ENCODE measurements at regions not wholly inside any gene's neighbourhood (a gene's known extent, or its start where the extent isn't known, plus 50 kb on each side); places are given as distances from the start of the nearest gene placed in this dataset.
"Not testable (repeated sequence)": the region's sequence is repeated elsewhere in the genome, so short reads cannot be mapped to it uniquely, and the experiment has no call there.

GRCh38 chr5:25090854-25091253 lies 446.1 kb upstream of the CDH10 start:
- Histone ChIP-seq H3K27ac (ENCODE audit: low read depth in 2 of 2, low read length in 2 of 2) (no peak overlapping the region), H3K9me3 (ENCODE audit: control insufficient read depth in 2 of 3, insufficient read depth in 1 of 3, low read length in 3 of 3) (no peaks in the 10 kb centered on the region), H3K9ac (ENCODE audit: low read length in 3 of 3) (no peak overlapping the region), H3K4me3 (ENCODE audit: low read length in 3 of 3) (no peak overlapping the region), H3K27me3 (ENCODE audit: control insufficient read depth, insufficient read depth, low read length) (no peaks in the 10 kb centered on the region), H3K4me1 (ENCODE audit: control insufficient read depth in 2 of 3, insufficient read depth in 2 of 3, low read depth in 1 of 3, low read length in 3 of 3) (no peaks in the 10 kb centered on the region), H3K36me3 (ENCODE audit: control insufficient read depth in 2 of 3, insufficient read depth in 3 of 3, low read length in 3 of 3) (no peaks in the 10 kb centered on the region)
- DNase-seq (no peak), FAIRE-seq (no peak)
- no peak for TF ChIP-seq CTCF (IDR thresholded peaks at IDR 0.05; ENCODE audit: borderline replicate concordance, extremely low read depth, insufficient read depth)
- intact Hi-C loops (cut with DNase I), result no loop called here

GRCh38 chr5:25090275-25090674 lies 445.5 kb upstream of the CDH10 start:
- Histone ChIP-seq H3K27me3 (ENCODE audit: control insufficient read depth, insufficient read depth, low read length) (no peaks in the 10 kb centered on the region), H3K4me3 (ENCODE audit: low read length in 3 of 3) (no peak overlapping the region), H3K27ac (ENCODE audit: low read depth in 2 of 2, low read length in 2 of 2) (no peak overlapping the region), H3K9me3 (ENCODE audit: control insufficient read depth in 2 of 3, insufficient read depth in 1 of 3, low read length in 3 of 3) (no peaks in the 10 kb centered on the region), H3K36me3 (ENCODE audit: control insufficient read depth in 2 of 3, insufficient read depth in 3 of 3, low read length in 3 of 3) (no peaks in the 10 kb centered on the region), H3K9ac (ENCODE audit: low read length in 3 of 3) (no peak overlapping the region), H3K4me1 (ENCODE audit: control insufficient read depth in 2 of 3, insufficient read depth in 2 of 3, low read depth in 1 of 3, low read length in 3 of 3) (no peaks in the 10 kb centered on the region)
- TF ChIP-seq CTCF (IDR thresholded peaks at IDR 0.05; ENCODE audit: borderline replicate concordance, extremely low read depth, insufficient read depth), result no peak
- intact Hi-C loops (cut with DNase I), result no loop called here
- DNase-seq (no peak), FAIRE-seq (no peak)

GRCh38 chr5:25088689-25089088 lies 443.9 kb upstream of the CDH10 start:
- H3K27me3 ChIP-seq (ENCODE audit: control insufficient read depth, insufficient read depth, low read length); H3K36me3 ChIP-seq (ENCODE audit: control insufficient read depth in 2 of 3, insufficient read depth in 3 of 3, low read length in 3 of 3); FAIRE-seq; H3K4me1 ChIP-seq (ENCODE audit: control insufficient read depth in 2 of 3, insufficient read depth in 2 of 3, low read depth in 1 of 3, low read length in 3 of 3); H3K4me3 ChIP-seq (ENCODE audit: low read length in 3 of 3); intact Hi-C loops (cut with DNase I); H3K9ac ChIP-seq (ENCODE audit: low read length in 3 of 3); DNase-seq; H3K27ac ChIP-seq (ENCODE audit: low read depth in 2 of 2, low read length in 2 of 2); H3K9me3 ChIP-seq (ENCODE audit: control insufficient read depth in 2 of 3, insufficient read depth in 1 of 3, low read length in 3 of 3): not testable (repeated sequence)

GRCh38 chr5:25083261-25083660 lies 438.5 kb upstream of the CDH10 start:
- H3K36me3 ChIP-seq (ENCODE audit: control insufficient read depth in 2 of 3, insufficient read depth in 3 of 3, low read length in 3 of 3); intact Hi-C loops (cut with DNase I); FAIRE-seq; H3K4me3 ChIP-seq (ENCODE audit: low read length in 3 of 3); H3K27me3 ChIP-seq (ENCODE audit: control insufficient read depth, insufficient read depth, low read length); H3K9me3 ChIP-seq (ENCODE audit: control insufficient read depth in 2 of 3, insufficient read depth in 1 of 3, low read length in 3 of 3); H3K4me1 ChIP-seq (ENCODE audit: control insufficient read depth in 2 of 3, insufficient read depth in 2 of 3, low read depth in 1 of 3, low read length in 3 of 3); DNase-seq; H3K27ac ChIP-seq (ENCODE audit: low read depth in 2 of 2, low read length in 2 of 2); H3K9ac ChIP-seq (ENCODE audit: low read length in 3 of 3): not testable (repeated sequence)

GRCh38 chr5:25066239-25066638 lies 421.5 kb upstream of the CDH10 start:
- Histone ChIP-seq H3K9ac (ENCODE audit: low read length in 3 of 3) (no peak overlapping the region), H3K27me3 (ENCODE audit: control insufficient read depth, insufficient read depth, low read length) (no peaks in the 10 kb centered on the region), H3K9me3 (ENCODE audit: control insufficient read depth in 2 of 3, insufficient read depth in 1 of 3, low read length in 3 of 3) (no peaks in the 10 kb centered on the region), H3K4me3 (ENCODE audit: low read length in 3 of 3) (no peak overlapping the region), H3K4me1 (ENCODE audit: control insufficient read depth in 2 of 3, insufficient read depth in 2 of 3, low read depth in 1 of 3, low read length in 3 of 3) (no peaks in the 10 kb centered on the region), H3K27ac (ENCODE audit: low read depth in 2 of 2, low read length in 2 of 2) (no peak overlapping the region), H3K36me3 (ENCODE audit: control insufficient read depth in 2 of 3, insufficient read depth in 3 of 3, low read length in 3 of 3) (no peaks in the 10 kb centered on the region)
- intact Hi-C loops (cut with DNase I), result no loop called here
- no peak for FAIRE-seq
- no peak for TF ChIP-seq CTCF (IDR thresholded peaks at IDR 0.05; ENCODE audit: borderline replicate concordance, extremely low read depth, insufficient read depth)
- DNase-seq, result no peak
